ENCODE measurements at regions not wholly inside any gene's neighbourhood (a gene's known extent, or its start where the extent isn't known, plus 50 kb on each side); places are given as distances from the start of the nearest gene placed in this dataset.

GRCh38 chr11:91763331-91763730 lies 461.3 kb upstream of the FAT3 start:
- Mint-ChIP-seq H3K27me3 (ENCODE audit: insufficient read depth) (no peaks in the 10 kb centered on the region), H3K36me3 (ENCODE audit: low read depth) (no peaks in the 10 kb centered on the region), H3K4me3 (no peak overlapping the region), H3K27ac (no peak overlapping the region), H3K9me3 (peaks cover 9% of the 10 kb centered on the region), H3K4me1 (ENCODE audit: low read depth) (no peaks in the 10 kb centered on the region)
- intact Hi-C loops (cut with micrococcal nuclease), result no loop called here
- no peak for DNase-seq (ENCODE audit: low spot score)

- no peaks in the 10 kb centered on the region for H3K36me3 Mint-ChIP-seq (ENCODE audit: low read depth)
Observed at GRCh38 chr11:91761406-91762025, 463.1 kb upstream of the FAT3 start.

GRCh38 chr11:91756829-91757480 lies 467.7 kb upstream of the FAT3 start:
- H3K9me3 Mint-ChIP-seq, result peaks cover 9% of the 10 kb centered on the region
- no peak overlapping the region for H3K27ac Mint-ChIP-seq
- H3K4me1 Mint-ChIP-seq (ENCODE audit: low read depth), result no peaks in the 10 kb centered on the region
- DNase-seq (ENCODE audit: low spot score), result no peak
- no peaks in the 10 kb centered on the region for H3K27me3 Mint-ChIP-seq (ENCODE audit: insufficient read depth)
- H3K4me3 Mint-ChIP-seq, result no peak overlapping the region
- intact Hi-C loops (cut with micrococcal nuclease), result no loop called here
- H3K36me3 Mint-ChIP-seq (ENCODE audit: low read depth), result no peaks in the 10 kb centered on the region

More at GRCh38 chr11:91761406-91762025, 463.1 kb upstream of the FAT3 start:
- no peak for DNase-seq (ENCODE audit: low spot score)
- peaks cover 9% of the 10 kb centered on the region for H3K9me3 Mint-ChIP-seq
- intact Hi-C loops (cut with micrococcal nuclease), result no loop called here
- H3K4me1 Mint-ChIP-seq (ENCODE audit: low read depth), result no peaks in the 10 kb centered on the region
- no peak overlapping the region for H3K4me3 Mint-ChIP-seq
- H3K27me3 Mint-ChIP-seq (ENCODE audit: insufficient read depth), result no peaks in the 10 kb centered on the region
- no peak overlapping the region for H3K27ac Mint-ChIP-seq

- intact Hi-C loops (cut with micrococcal nuclease), result no loop called here
- H3K4me3 Mint-ChIP-seq, result no peak overlapping the region
- no peaks in the 10 kb centered on the region for H3K27me3 Mint-ChIP-seq (ENCODE audit: insufficient read depth)
- peaks cover 9% of the 10 kb centered on the region for H3K9me3 Mint-ChIP-seq
- no peaks in the 10 kb centered on the region for H3K36me3 Mint-ChIP-seq (ENCODE audit: low read depth)
- no peak overlapping the region for H3K27ac Mint-ChIP-seq
- no peaks in the 10 kb centered on the region for H3K4me1 Mint-ChIP-seq (ENCODE audit: low read depth)
- DNase-seq (ENCODE audit: low spot score), result no peak
Observed at GRCh38 chr11:91755951-91756707, 468.5 kb upstream of the FAT3 start.

GRCh38 chr11:91755526-91755925 lies 469.1 kb upstream of the FAT3 start:
- no peak overlapping the region for H3K4me3 Mint-ChIP-seq
- no peak overlapping the region for H3K27ac Mint-ChIP-seq
- H3K9me3 Mint-ChIP-seq, result peaks cover 5% of the 10 kb centered on the region
- no peaks in the 10 kb centered on the region for H3K36me3 Mint-ChIP-seq (ENCODE audit: low read depth)
- no peak for DNase-seq (ENCODE audit: low spot score)
- H3K4me1 Mint-ChIP-seq (ENCODE audit: low read depth), result no peaks in the 10 kb centered on the region
- no peaks in the 10 kb centered on the region for H3K27me3 Mint-ChIP-seq (ENCODE audit: insufficient read depth)
- intact Hi-C loops (cut with micrococcal nuclease), result no loop called here

- Mint-ChIP-seq H3K4me3 (no peak overlapping the region), H3K36me3 (ENCODE audit: low read depth) (no peaks in the 10 kb centered on the region), H3K9me3 (no peaks in the 10 kb centered on the region), H3K27me3 (ENCODE audit: insufficient read depth) (no peaks in the 10 kb centered on the region), H3K4me1 (ENCODE audit: low read depth) (no peaks in the 10 kb centered on the region), H3K27ac (no peak overlapping the region)
- no peak for DNase-seq (ENCODE audit: low spot score)
- intact Hi-C loops (cut with micrococcal nuclease), result no loop called here
Observed at GRCh38 chr11:91749251-91749650, 475.4 kb upstream of the FAT3 start.

GRCh38 chr11:91742155-91742554 lies 482.5 kb upstream of the FAT3 start:
- Mint-ChIP-seq H3K36me3 (ENCODE audit: low read depth) (no peaks in the 10 kb centered on the region), H3K27me3 (ENCODE audit: insufficient read depth) (no peaks in the 10 kb centered on the region), H3K27ac (no peak overlapping the region), H3K4me1 (ENCODE audit: low read depth) (no peaks in the 10 kb centered on the region), H3K4me3 (no peak overlapping the region), H3K9me3 (no peaks in the 10 kb centered on the region)
- no peak for DNase-seq (ENCODE audit: low spot score)
- intact Hi-C loops (cut with micrococcal nuclease), result no loop called here

GRCh38 chr11:91731051-91731450 lies 493.6 kb upstream of the FAT3 start:
- no peak for DNase-seq (ENCODE audit: low spot score)
- intact Hi-C loops (cut with micrococcal nuclease), result no loop called here
- Mint-ChIP-seq H3K4me3 (no peak overlapping the region), H3K9me3 (peaks cover 16% of the 10 kb centered on the region), H3K4me1 (ENCODE audit: low read depth) (no peaks in the 10 kb centered on the region), H3K27me3 (ENCODE audit: insufficient read depth) (no peaks in the 10 kb centered on the region), H3K36me3 (ENCODE audit: low read depth) (no peaks in the 10 kb centered on the region), H3K27ac (no peak overlapping the region)

GRCh38 chr11:91730620-91731019 lies 494.0 kb upstream of the FAT3 start:
- Mint-ChIP-seq H3K27ac (no peak overlapping the region), H3K27me3 (ENCODE audit: insufficient read depth) (no peaks in the 10 kb centered on the region), H3K4me1 (ENCODE audit: low read depth) (no peaks in the 10 kb centered on the region), H3K36me3 (ENCODE audit: low read depth) (no peaks in the 10 kb centered on the region), H3K4me3 (no peak overlapping the region), H3K9me3 (peaks cover 12% of the 10 kb centered on the region)
- no peak for DNase-seq (ENCODE audit: low spot score)
- intact Hi-C loops (cut with micrococcal nuclease), result no loop called here

- peaks cover 12% of the 10 kb centered on the region for H3K9me3 Mint-ChIP-seq
- H3K27me3 Mint-ChIP-seq (ENCODE audit: insufficient read depth), result no peaks in the 10 kb centered on the region
- H3K4me3 Mint-ChIP-seq, result no peak overlapping the region
- no peaks in the 10 kb centered on the region for H3K36me3 Mint-ChIP-seq (ENCODE audit: low read depth)
- no peaks in the 10 kb centered on the region for H3K4me1 Mint-ChIP-seq (ENCODE audit: low read depth)
- H3K27ac Mint-ChIP-seq, result no peak overlapping the region
- intact Hi-C loops (cut with micrococcal nuclease), result no loop called here
- DNase-seq (ENCODE audit: low spot score), result no peak
Observed at GRCh38 chr11:91730057-91730456, 494.6 kb upstream of the FAT3 start.

- Mint-ChIP-seq H3K4me1 (ENCODE audit: low read depth) (no peaks in the 10 kb centered on the region), H3K9me3 (no peaks in the 10 kb centered on the region)
- intact Hi-C loops (cut with micrococcal nuclease), result no loop called here
Observed at GRCh38 chr11:91717169-91717568, 507.4 kb upstream of the FAT3 start.

GRCh38 chr11:91707652-91708482 lies 516.8 kb upstream of the FAT3 start:
- H3K27ac Mint-ChIP-seq, result no peak overlapping the region
- DNase-seq (ENCODE audit: low spot score), result no peak
- H3K9me3 Mint-ChIP-seq, result peaks cover 6% of the 10 kb centered on the region
- H3K4me3 Mint-ChIP-seq, result no peak overlapping the region
- H3K4me1 Mint-ChIP-seq (ENCODE audit: low read depth), result no peaks in the 10 kb centered on the region
- intact Hi-C loops (cut with micrococcal nuclease), result no loop called here
- no peaks in the 10 kb centered on the region for H3K36me3 Mint-ChIP-seq (ENCODE audit: low read depth)
- no peaks in the 10 kb centered on the region for H3K27me3 Mint-ChIP-seq (ENCODE audit: insufficient read depth)

More at GRCh38 chr11:91717169-91717568, 507.4 kb upstream of the FAT3 start:
- Mint-ChIP-seq H3K4me3 (no peak overlapping the region), H3K27me3 (ENCODE audit: insufficient read depth) (no peaks in the 10 kb centered on the region), H3K27ac (no peak overlapping the region), H3K36me3 (ENCODE audit: low read depth) (no peaks in the 10 kb centered on the region)
- DNase-seq (ENCODE audit: low spot score), result no peak

GRCh38 chr11:91703042-91703441 lies 521.6 kb upstream of the FAT3 start:
- H3K4me3 Mint-ChIP-seq, result no peak overlapping the region
- no peaks in the 10 kb centered on the region for H3K4me1 Mint-ChIP-seq (ENCODE audit: low read depth)
- no peak overlapping the region for H3K27ac Mint-ChIP-seq
- no peaks in the 10 kb centered on the region for H3K27me3 Mint-ChIP-seq (ENCODE audit: insufficient read depth)
- peaks cover 9% of the 10 kb centered on the region for H3K9me3 Mint-ChIP-seq
- no peak for DNase-seq (ENCODE audit: low spot score)
- H3K36me3 Mint-ChIP-seq (ENCODE audit: low read depth), result no peaks in the 10 kb centered on the region
- intact Hi-C loops (cut with micrococcal nuclease), result no loop called here
